HG03064 (cell line): ENCODE measurements at regions not wholly inside any gene's neighbourhood (a gene's known extent, or its start where the extent isn't known, plus 50 kb on each side); places are given as distances from the start of the nearest gene placed in this dataset.

ENCODE experiments used
- ATAC-seq: cut with Tn5 transposase; IDR thresholded peaks from one replicate; pipeline ENCODE4 v1.9.1; 2021; ENCODE audit warnings: low read depth; ENCODE audit not compliant: unreplicated experiment

DNA sequence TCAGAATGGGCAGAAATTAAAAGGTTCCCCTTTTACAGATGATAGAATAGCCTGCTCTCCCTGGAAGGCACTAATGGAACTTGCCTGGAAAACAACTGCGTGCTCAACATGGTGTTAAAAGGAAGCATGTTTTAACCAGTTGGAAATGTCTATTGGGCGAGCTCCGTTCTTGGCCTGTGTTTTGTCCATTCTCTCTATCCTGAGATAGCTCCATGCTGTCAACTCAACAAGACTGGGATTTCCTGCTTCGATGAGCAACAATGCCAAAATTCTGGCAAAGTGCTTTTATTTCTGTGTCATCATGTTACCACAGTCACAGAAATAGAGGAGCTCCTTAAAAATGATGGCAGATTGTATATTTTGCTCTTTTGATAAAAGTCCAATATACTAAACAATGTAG is 198.3 kb downstream of the PLK2 start:
- ATAC-seq, result no peak

DNA sequence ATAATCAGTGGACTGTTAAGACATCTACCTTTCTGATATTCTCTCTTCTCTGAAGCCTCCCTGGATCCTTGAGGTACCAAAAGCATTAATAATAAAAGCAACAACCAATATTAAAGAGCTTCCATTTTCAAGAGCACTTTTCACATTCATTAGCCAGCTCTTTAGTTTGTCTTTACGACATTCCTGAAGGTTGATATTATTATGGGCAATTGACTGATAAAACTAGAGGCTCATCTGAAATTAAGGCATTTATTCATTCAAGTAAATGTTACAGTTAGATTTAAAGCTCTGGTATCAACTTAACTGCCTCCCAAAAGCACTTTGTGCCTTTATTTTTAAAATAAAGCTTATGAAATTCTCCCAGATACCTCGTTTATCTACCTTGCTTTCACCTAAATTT is 199.6 kb downstream of the PLK2 start:
- ATAC-seq, result no peak

DNA sequence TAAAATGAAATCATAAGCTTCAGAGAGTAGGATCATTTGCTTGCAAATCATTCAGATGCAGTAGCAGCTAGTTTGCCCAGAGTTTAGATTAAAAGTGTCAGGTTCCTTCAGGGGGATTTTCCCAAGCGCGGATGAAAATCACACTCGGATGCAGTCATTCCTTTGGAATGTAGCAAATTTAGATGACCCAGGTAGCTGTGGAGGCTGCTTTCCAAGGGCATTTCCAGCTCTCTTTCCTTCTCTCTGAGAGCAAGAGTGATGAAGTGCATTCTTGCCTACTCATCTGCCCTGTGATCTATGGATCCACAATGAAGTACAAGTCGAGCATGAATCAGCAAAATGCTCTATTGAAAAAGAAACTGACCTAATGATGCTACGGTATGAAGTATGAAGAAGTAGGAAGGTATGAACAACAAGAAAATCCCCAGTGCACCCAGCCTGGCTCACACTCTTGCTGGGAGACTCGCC is 200.2 kb downstream of the PLK2 start:
- no peak for ATAC-seq

DNA sequence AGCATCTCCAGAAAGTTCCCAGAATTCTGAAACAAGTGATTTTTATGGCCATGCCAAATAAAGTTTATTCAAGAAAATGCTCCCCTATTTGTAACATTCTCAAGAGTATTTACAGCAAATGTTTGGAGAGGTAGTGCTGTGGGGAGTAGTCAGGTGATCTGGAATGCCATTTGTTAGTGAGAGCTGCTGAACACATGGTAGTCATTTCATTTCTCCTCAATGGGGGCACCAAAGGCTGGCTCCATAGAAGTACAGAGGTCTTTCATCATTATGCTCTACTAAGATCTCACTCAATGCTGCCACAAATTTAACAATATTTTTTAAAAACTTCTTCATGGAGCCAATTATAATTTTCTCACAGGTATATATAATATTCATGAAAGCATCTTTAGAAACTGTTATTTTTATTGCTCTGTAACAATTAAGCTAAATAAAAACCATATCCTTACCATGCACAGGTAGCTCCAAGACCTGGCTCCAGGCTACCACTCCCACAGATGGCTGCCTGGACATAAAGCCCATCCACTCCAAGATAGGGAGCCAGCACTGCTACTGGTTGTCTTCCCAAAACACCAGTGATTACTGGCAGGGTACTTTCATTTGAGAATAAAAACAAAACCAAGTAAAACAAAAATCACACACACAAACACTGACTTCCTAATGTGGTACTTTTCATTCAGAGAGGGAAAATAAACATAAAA is 200.8 kb downstream of the PLK2 start:
- ATAC-seq, result no peak

DNA sequence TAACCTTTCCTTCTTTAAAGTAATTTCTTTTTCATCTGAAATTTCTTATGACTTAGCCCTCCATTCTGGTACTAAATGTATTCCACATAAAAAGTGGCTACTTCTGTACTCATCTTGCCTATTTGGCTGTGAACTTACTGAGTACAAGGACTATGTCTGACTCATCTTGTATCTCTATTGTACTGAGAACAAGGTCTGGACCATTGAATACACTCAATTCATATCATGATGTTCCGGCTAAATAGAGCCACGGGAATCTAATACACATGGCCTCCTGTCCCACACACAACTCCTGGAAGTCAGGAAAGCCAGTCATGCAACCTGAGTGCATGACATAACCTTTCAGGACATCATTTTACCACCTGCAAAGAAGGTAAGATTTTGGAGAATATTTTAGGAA is 203.9 kb downstream of the PLK2 start:
- no peak for ATAC-seq

- ATAC-seq, result no peak
Measured at GRCh38 chr5:58255386-58255785, 204.5 kb downstream of the PLK2 start.

DNA sequence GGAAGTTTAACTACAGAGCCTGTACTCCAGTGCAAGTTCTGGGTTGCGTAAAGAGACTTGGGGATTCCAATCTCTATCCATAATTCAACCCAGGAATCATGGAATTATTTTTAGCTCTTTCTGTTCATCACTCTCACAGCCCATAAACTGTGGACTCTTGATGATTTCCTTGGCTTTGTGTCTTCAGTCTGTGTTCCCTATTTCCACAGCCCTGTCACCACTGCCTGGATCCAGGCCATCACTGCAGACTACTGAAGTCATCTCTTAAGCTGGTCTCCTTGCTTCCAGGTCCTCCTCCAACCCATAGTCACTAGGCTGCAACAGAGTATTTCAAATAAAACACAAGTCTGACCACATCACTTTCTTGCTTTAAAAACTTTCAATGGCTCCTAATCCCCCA is 211.7 kb downstream of the PLK2 start:
- no peak for ATAC-seq

- no peak for ATAC-seq
Measured at GRCh38 chr5:58246461-58246944, 213.4 kb downstream of the PLK2 start.

DNA sequence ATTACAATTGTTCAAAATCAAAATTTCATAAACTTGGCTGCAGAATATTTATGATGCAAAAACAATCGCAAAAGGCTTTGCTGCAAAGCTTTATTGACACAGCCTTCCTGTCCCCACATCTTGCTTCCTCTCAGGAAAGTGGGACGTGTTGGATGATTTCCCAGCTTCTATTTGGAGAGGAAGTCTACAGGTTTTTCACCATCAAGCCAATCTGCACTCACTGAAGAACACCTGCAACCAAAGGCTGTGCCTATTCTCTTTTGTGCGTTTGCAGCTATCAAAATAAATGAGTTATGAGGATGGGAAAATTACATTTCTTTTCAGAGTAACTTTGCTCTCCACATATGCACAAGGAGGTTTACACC is 214.4 kb downstream of the PLK2 start:
- ATAC-seq, result no peak

DNA sequence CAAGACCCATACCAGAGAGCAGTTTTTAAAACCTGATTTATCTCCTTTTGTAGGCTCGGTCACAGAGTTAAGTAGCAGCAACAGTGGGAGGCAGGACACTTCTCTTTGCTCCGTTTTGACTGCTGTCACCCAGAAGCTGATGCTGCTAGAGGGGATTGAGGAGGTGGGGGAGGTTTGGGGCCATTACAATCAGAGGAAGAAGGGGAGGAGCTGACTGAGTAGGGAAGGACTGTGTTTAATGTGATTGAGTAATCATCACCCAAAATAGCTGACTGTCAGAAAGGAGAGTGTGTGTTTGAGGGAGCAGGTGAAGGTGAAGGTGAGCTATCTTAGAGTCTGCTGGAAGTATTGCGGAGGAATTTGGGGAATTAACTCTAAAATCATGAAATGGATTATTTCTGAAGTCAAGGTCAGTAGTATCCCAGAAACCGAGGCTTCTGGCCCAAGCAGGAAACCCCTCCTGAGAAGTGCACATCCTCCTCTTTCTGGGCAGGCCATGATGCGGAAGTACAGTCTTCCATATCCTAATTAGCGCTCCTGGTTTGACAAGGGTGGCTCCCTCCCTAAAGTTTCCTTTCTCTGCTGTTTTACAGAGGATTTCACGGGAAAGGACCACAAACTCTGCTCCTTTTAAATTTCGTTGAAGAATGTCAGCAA is 214.9 kb downstream of the PLK2 start:
- ATAC-seq, result no peak

GRCh38 chr5:58241389-58241788 is 218.5 kb downstream of the PLK2 start:
- ATAC-seq, result no peak

DNA sequence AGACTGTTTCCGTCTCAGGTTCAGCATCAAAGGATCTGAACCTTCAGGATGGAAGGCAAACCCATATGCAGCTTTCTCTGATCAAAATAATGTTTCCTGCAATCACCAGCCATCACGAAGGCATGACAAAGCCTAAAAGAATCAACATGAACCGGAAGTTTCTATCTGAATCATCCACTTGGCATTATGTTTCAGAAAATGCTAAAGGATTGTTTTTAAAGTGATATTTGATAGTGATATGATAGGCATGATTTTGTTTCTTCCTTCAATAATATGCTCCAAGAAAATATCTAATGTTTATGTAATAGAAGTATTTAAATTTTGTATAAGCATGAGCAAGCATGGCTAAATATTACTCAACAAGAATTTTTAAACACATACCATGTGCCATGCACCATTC is 219.6 kb downstream of the PLK2 start:
- no peak for ATAC-seq

DNA sequence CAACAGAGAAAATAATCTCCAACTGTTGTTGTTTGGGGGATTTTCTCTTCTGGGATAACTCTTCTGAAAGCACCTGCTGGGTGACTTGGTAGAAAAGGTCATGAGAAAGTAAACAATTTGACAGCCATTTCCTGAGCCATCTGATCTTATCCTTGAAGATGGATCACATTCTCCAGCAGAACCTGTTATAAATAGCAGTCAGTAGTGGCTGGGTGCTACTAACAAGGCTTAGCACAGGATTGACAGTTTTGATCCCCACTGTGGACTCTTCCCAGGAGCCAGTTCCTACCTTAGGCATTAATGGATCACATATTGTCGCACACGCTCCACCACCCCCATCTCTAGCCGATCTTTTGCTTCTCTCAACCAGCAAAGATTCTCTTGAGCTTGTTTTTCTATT is 220.2 kb downstream of the PLK2 start:
- ATAC-seq, result no peak

DNA sequence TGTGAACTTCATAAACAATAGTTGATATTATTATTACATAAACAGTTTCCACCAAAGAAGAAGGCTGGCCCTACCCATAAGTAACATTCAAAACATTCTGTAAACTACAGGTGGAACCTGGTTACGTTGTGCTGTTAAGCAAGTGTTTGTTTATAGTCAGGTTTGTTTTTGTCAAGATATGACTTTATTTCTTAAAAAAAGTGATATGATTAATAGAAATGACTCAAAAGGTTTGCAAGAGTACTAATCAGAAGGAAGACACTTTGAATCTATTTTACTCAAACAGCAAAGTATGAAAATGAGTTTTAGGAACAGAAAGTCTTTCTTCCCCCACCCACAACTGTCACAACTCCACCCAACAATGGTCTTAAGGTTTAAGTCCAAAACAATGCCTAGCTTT is 220.8 kb downstream of the PLK2 start:
- ATAC-seq, result no peak

DNA sequence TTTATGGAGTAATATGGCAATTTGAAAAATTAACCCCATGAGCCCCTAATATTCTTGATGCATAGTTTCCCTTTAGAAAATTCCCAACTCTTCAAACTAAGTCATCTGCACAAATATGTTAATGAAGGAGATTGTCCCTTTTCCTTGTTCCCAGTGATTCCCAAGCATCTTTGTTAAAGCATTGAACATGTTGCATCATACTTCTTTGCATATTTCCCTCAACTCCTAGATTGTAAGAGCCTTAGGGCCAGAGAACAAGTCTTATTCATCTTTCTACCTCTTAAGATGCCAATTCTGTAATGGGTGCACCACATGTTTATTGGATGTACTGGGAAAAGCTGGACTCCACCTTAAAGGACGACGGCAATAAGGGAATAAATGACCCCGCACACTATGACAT is 223.4 kb downstream of the PLK2 start:
- no peak for ATAC-seq

DNA sequence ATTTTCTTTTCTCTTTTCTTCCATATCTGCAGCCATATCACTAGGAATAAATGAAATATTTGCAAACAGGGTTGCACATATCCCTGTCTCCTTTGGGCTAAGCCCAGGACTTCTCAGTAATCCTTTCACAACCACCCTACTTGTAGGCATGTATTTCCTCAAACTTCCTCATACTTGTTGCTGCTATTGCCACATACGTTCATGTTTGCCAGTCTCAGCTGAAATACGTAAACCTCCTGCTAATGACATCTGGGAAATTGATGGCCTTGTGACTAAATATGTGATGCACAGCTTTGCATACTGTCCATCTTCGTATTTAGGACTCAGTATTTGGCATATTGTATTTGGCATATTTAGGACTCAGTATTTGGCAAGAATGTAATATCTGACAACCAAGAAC is 224.6 kb downstream of the PLK2 start:
- no peak for ATAC-seq

GRCh38 chr5:58232130-58232529 is 227.8 kb downstream of the PLK2 start:
- ATAC-seq, result no peak

DNA sequence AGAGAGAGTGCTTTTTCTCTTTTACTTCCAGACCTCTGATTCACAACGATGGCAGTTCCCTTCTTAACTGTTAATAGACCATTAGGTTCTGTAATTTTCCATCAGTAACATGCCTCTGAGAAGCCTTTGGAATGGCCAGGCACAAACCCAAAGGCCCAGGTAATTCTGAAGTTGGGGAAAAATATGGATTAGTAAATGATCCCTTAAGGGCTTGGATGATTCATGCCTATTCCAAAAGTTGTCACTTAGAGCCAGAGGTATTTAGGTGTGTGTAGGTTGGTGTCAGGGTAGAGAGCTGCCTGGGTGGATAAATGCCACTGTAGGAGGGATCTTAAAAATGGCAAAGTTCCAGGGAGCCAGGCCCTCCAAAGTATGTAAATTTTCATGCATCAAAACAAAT is 228.8 kb downstream of the PLK2 start:
- ATAC-seq, result no peak

- ATAC-seq, result no peak
Measured at GRCh38 chr5:58228896-58229295, 231.0 kb downstream of the PLK2 start.

DNA sequence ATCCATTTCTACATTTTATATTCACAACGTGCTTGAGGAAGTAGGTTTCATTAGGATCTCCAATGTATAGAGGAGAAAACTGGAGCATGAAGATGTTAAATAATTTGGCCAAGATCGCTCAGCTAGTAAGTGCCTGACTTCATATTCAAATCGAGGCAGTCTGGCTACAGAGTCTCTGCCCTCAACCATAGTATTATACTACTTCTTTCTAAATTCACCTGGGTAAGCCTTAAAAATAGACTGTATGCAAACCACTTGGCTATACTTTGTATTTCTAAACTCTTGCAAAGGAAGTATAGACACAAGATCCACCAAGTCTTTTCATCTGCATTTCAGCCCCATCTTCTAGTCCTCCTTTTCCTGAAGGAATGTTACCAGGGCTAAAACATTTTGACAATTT is 232.0 kb downstream of the PLK2 start:
- ATAC-seq, result no peak

- ATAC-seq, result no peak
Measured at GRCh38 chr5:58224661-58225060, 235.2 kb downstream of the PLK2 start.

- ATAC-seq, result no peak
Measured at GRCh38 chr5:58224221-58224620, 235.7 kb downstream of the PLK2 start.
